DMS153 (cell line): ENCODE measurements at regions not wholly inside any gene's neighbourhood (a gene's known extent, or its start where the extent isn't known, plus 50 kb on each side); places are given as distances from the start of the nearest gene placed in this dataset.

Source experiments
- DNase-seq: peaks from one replicate; lab custom pipeline; 2025; lab: John Stamatoyannopoulos, UW

GRCh38 chr20:20827992-20828597, 115.7 kb upstream of the RALGAPA2 start:
- DNase-seq, result no peak

- DNase-seq, result no peak
Observed at GRCh38 chr20:20824924-20825584, 112.6 kb upstream of the RALGAPA2 start.

DNA sequence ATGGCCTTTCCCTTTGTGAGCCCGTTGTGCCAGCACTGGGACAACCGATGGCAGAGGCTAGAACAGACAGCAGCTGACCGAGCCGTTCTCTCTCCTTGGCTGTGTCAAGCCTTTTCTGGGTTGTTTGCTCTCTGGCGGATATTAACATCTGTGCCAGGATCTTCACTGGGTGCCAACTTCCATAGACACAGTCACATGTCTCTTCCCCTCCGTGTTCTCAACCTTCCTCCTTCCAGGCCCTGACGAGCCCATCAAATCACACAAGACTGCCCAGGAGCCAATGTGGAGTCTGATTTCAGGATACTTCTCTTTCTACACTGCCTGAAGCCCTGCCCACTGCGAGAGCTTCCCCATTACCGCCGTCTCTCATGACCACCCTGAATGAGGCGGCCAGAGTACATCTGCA, 111.0 kb upstream of the RALGAPA2 start:
- no peak for DNase-seq

DNA sequence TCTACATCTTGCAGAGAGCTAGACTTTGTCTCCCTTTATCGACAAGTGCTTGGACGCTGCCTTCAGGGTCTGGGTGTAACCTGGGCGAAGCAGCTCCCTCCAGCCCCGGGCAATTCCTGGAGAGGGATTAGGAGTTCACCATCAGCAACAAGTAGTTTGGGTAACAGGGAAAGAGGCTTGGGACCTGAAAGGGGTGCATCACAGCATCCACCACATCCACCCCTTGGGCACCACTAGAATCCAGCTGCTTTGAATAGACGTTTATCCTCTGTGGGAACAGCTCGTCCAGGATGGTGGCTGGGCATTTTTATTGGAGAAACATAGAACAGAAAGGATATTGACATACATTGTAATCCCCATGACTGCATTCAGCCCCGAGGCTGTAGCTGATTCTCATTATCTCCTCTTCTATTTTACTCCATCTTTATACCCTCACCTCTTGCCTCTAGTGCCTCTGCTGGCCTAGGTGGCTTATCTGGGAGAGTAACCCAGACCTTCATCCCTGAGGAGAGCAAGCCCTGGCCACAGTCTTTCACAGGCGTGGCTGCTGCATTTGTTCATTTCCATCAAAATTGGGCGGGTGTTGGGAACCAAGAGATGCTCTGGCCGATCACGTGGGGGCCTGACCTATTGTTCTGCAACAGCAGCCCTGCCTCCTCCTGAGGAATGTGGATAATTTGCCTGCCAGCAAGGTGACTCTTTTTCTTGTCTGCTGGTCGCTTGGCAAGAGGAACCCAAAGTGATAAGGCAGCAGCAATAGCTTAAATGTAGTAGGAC, 109.2 kb upstream of the RALGAPA2 start:
- DNase-seq, result no peak

DNA sequence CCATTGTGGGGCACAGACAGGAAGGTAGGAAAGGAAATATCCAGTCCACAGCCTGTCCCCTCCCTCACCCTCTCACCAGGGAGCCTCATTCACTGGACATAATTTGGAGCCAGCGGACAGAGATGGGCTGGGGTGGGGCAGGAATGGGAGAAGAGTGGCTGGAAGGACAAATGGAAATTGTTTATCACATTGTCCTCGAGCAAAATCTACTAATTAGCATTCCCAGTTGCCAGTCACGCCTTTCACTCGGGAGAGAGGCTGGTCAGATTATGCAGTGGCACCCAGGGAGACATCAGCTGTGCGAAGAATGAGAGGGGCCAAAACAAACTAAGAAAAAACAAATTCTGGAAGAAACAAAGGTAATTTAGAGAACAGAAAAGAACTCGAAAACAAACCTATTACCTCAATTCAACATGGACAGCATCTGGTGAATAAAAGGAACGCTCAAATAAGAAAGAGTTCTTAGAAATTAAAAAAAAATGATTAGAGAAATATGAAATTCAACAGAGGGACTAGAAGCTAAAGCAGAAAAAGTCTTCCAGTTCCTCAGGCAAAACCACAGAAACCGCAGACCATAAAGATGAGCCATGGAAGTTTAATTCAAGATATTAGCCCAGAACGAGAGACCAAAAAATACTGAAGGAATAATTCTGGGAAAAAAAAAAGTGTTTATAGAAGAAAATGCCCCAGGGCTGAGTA, 108.5 kb upstream of the RALGAPA2 start:
- DNase-seq, result no peak

- DNase-seq, result no peak
Observed at GRCh38 chr20:20820104-20820503, 107.7 kb upstream of the RALGAPA2 start.

DNA sequence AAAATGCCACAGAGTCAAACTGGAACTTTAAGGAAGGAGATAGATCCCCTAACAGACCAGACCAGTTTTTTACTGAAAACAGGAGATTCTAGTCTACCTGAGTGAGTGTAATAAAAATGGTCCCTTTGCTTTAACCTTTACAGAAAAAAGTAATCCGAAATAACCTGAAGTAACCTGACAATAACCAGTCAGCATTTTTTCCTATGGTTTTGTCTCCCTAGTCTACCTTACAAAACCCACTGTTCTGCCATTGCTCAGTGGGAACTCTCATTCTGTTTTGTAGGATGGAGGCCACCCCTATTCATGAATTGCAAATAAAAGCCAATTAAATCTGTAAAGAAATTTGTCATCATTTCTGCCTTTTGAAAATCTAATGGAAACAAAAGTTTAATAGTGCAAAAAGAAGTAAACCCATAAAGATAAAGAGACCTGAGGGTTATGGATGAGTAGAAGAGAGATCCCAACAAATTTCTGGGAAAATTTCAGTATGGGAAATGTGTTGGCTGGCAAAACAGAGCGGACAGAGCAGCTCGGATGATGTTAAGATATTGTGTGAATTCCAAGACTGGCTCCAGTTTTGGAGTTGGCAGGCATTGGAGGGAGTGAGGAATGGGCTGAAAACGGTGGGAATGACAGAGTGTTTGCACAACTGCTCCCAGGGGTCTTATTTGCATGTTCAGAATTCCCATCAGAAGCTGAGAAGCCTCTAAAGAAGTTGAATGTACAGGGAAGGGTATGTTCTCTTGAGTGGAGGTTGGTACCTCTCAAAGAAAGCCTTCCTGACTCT, 104.7 kb upstream of the RALGAPA2 start:
- DNase-seq, result no peak

GRCh38 chr20:20815711-20816455, 103.4 kb upstream of the RALGAPA2 start:
- DNase-seq, result no peak

DNA sequence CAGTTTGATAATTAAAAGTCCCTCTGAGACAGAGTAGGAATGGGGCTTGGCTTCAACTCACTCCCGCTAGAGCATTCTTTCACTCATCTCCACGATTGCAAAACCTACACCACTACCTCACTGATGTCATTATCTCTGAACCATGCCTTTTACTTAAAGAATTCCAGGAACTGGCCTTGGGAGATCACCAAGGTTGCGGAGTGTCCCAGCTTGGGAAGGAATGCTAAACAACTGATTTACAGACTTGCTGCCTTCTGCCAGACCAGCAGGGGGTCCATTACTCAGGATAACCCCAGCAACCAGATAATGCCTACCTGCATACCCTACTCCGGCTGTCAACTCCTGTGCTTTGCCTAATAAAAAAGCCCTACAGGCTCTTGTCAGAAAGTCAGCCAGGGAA, 102.2 kb upstream of the RALGAPA2 start:
- no peak for DNase-seq

DNA sequence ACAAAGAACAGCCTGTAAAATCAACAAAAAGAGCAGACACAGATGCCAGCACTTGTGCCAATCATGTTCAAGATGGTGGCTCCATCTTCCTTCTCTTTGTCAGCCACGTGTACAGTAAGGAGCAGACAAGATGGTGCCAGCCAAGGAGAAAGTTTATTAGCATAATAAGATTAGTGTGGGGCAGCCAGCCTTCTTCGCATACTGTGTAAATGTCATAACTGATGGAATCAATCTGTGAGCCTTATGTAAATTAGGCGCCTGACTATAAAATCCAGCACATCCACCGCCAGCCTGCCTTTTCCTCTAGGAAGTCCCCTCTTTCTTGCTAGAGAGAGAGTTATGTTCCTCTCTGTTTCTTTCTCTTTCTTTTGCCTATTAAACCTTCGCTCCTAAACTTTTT, 99.7 kb upstream of the RALGAPA2 start:
- no peak for DNase-seq

DNA sequence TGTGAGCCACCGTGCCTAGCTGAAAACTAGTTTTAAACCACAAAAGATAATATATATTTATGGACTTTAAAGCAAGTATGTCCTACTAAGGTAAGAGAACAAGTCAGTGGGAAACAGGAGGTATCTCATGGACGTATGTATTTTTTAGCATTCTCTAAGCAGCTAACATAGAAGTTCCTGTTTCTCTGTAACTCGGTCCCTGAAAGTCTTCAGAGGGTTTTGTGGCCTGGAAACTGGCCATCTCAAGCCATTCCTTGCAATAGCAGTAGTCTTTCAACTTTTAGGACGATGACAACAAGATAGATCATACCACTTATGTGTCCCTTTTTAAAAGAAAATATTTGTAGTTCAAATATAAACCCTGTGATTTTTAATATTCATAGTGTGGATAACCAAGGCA, 95.6 kb upstream of the RALGAPA2 start:
- DNase-seq, result no peak

- DNase-seq, result no peak
Observed at GRCh38 chr20:20806121-20807095, 94.0 kb upstream of the RALGAPA2 start.

DNA sequence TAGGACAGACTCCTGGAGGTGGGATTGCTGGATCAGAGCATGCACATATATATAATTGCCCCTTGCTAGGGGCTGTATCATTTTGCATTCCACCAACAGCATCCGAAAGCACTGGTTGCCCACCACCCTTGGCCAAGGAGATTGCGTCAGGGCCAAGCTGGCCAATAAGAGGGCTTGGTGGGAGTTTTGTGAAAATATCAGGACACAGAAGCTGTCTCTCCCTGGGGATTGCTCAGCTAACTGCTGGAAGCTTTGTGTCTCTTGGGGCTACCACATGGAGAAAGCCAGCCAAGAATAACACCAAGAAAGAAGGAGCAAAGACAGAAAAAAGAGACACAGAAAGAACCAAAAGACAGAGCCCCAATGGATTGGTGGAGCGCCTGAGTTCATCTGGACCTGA, 90.6 kb upstream of the RALGAPA2 start:
- DNase-seq, result no peak

- no peak for DNase-seq
Observed at GRCh38 chr20:20802328-20802727, 89.9 kb upstream of the RALGAPA2 start.

DNA sequence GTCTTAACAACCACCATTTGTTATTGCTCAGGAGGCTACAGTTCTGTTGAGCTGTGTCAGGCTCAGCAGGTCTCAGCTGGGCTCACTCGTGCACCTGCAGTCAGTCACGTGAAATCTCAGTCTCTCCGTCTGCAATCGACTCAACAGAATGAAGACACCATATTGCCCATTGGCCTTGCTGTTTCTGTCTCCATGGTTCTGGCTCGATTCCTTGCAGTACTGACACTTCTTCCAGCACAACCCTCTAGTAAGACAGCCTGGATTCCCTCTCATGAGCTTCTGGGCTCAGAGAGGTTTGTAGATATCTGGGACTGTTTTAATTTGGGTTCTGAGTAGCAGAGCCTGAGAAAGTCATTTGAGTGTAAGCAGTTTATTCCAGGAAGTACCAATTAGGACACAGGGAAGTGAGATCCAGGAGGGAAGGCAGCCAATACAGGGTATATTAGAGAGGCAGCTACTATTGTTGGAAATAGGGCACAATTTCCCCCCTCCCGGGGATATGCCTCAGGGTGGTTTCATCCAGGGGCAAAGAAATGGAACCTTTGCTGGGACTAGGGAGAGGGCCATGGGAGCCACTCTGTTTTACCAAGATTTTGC, 87.4 kb upstream of the RALGAPA2 start:
- DNase-seq, result no peak

- DNase-seq, result no peak
Observed at GRCh38 chr20:20797521-20798310, 85.3 kb upstream of the RALGAPA2 start.

DNA sequence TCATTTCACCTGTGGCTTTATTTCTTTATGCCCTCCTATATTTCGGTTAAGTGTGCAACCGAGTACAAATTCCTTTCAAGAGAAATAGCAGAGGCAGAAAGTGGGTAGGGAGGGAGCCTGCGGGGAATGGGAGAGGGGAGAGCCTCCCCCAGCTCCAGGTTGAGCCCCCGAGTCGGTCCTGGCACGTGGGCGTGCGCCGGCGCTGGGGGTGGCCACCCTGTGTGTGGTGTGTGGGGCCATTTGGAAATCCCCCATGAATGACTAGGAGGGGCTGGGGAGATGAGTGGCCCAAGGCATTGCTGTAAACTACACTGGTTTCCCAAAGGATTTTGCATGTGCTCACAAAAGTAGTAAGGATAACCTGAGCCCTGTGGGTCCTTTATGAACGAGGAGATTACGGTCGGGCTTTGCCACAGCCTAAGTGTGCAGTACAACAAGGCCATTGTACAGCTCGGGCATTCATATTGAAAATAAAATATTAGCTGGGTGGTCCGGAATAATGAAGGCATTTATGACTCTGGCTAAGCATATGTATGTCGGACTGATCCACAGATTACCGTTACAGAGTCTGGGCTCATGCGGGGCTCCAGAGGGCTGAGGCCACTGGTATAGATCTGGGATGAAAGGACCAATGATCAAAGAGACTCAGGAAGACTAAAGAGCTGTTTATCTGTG, 84.5 kb upstream of the RALGAPA2 start:
- no peak for DNase-seq

DNA sequence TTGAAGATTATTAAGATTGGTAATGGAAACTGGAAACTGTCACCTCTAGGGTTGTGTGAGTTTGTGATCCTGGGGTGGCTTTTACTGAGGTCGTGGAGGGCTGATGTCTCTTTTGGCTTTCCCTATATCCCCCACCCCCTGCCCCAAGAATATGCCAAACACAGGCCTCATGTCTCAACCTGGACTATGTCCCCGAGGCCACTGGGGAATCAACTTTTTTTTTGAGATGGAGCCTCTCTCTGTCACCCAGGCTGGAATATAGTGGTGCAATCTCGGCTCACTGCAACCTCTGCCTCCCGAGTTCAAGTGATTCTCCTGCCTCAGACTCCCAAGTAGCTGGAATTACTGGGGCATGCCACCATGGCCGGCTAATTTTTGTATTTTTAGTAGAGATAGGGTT, 83.3 kb upstream of the RALGAPA2 start:
- DNase-seq, result no peak
